ENCODE measurements at regions not wholly inside any gene's neighbourhood (a gene's known extent, or its start where the extent isn't known, plus 50 kb on each side); places are given as distances from the start of the nearest gene placed in this dataset.

DNA sequence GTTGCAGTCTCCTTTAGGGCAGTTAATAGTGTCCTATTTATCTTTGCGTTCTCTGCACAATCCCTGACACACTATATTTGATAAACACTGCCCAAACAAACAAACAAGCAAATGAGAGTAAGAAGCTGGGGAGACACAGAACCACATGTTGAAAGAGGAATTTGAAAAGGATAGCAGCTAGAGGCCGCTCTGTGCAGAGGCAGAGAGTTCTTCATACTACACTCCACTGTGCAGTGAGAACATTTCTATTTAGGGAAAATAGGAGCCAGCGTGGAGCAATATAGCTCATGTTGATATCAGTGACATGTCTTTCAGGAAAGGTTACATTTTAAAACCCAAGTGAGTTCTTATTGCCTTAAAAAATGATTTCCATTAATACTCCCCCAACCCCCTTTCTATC lies 140.3 kb upstream of the SEL1L start:
- no peak for DNase-seq

DNA sequence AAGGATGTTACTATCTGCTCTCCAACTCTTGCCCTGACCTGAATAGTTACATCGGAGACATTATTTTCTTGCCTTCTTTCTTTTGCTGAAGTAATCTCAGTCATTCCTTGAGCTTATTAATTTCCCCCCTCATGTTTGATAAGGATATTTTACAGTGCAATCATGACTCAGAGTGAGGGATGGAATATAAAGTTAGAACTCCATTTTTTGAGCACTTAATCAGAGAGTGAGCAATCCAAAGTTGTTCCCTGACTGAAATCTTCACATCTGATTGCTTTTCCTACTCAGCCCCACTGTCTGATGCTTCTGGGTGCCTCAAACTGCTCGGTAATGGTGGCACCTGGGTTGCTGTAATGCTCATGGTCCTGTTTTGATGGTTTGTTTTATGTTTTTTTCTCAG lies 142.7 kb upstream of the SEL1L start:
- DNase-seq = no peak

DNA sequence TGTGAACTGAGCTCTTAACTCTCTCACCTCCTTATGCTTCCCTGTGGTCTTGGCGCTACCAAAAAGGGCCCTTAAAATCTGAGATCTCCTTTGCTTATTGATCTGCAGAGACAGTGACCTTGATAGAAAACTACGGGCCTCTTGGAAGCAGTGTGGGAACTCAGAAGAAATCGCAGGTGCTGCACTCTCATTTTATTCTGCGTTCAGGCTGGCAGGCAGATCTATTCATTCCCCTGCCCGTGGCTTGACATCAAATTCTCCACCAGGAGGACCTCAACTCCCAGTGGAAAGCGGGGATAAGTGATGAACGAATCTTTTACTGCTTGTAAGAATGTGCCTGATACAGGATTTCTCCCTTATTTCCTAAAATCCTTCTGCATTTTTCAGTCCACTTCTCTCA lies 143.2 kb upstream of the SEL1L start:
- no peak for DNase-seq

DNA sequence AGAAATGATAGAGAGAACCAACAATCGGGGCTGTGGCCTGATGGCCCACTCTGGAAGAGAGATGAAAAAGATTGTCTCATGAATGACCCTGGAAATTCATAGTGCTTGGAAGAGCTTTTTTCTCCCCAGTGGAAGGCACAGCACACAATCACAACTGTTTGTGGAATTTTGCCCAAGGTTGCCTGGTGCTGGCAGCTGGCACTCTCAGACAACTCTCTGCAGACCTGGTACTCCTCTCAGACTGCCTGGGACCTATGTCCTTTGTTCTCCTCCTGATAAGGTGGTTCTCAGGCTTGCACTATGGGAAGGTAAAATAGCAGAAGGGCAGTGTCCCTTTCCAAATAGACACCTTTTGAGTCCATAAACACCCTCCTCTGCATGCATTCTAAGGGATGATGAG lies 144.1 kb upstream of the SEL1L start:
- DNase-seq = no peak

DNA sequence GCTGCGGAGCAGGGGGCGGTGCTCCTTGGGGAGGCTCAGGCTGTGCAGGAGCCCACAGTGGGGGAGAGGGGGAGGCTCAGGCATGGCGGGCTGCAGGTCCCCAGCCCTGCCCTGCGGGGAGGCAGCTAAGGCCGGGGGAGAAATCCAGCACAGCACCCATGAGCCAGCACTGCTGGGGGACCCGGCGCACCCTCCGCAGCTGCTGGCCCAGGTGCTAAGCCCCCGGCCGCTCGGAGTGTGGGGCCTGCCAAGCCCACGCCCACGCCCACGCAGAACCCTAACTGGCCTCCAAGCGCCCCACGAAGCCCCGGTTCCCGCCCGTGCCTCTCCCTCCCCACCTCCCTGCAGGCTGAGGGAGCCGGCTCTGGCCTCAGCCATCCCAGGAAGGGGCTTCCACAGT lies 145.6 kb upstream of the SEL1L start:
- DNase-seq = no peak

DNA sequence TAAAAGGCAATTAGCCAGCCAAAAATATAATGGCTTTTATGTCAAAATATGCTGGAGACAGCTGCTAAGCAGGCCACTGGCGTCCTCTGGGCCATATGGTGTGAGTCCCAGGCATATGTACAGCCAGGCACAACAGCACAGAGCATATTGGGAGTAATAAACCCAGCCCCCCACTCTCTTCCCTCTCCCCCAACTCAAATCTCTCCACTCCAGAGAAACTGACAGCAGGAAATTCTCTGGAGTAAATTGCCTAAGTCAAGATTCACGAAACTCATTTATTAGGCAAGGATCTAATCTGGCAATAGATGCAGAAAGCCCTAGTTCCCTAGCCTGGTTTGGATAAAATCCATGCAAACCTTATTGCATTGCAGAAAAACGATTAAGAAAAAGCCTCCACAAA lies 147.9 kb upstream of the SEL1L start:
- DNase-seq = no peak

DNA sequence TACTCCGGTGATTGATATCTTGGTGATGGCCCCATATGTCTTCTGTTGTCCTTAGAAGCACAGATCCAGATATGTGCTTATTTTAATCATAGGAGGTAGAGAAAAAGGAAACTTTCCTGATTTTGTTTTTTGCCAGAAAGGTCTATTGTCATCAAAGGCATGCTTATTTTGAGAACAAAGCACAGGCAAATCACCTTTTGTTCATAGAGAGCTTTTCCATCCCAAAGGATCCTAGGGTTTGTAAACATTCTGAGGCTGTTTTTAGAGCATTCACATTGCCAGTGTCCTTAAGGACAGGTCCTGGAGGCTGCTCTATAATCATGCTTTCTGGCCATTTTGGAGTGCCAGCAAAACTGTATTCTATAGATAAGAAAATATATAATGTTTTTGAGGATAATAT lies 148.5 kb upstream of the SEL1L start:
- no peak for DNase-seq

DNA sequence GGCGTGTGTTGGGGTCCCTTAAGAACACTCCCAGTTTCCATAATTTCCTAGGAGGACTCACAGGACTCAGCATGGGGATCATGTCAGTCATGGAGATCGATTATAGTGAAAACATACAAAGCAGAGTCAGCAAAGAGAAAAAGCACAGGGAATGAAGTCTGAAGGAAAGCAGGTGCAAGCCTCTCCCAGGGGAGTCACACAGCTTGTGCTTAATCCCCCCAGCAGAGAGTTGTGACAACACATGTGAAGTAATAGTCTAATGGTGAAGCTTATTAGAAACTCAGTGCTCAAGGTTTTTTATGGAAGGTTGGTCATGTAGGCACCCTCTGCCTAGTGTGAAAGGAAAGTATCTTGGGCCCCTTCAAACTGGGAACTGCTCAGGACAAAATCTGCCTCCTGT lies 149.0 kb upstream of the SEL1L start:
- no peak for DNase-seq

DNA sequence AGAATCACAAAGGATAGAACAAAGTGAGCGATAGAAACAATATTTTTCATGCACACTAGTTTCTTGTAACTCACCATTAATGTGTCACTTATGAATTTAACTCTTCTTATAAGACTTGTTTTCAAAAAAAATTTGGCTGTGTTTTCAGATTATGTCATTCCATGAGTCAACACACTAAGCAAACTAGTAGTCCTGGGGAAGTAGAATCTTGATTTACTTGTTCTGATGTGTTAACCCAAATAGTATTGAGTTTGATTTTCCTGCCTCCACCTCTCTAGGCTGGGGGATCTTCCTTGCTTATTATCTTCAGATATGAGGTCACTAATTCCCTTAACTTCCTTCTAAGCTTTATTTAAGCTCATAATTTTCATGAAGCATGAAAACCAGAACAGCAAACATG lies 151.0 kb upstream of the SEL1L start:
- DNase-seq = no peak

DNA sequence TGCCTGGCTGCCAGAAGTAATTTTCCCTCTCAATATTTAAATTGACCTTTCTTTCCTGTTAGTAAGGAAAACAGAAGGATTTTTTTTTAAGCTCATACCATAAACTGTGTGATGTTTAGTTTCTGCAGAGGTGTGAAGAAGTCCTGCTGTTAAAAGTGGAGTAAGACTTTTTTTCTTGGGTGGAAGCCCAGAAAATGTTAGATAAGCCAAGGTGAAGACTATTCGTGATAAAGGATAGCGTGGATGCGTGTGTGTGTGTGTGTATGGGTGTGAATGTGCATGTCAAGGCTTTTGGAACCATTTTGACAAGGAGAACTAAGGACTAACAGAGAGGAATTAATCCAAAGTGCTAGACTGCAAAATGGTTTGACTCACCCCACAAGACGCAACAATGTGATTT lies 152.9 kb upstream of the SEL1L start:
- no peak for DNase-seq

DNA sequence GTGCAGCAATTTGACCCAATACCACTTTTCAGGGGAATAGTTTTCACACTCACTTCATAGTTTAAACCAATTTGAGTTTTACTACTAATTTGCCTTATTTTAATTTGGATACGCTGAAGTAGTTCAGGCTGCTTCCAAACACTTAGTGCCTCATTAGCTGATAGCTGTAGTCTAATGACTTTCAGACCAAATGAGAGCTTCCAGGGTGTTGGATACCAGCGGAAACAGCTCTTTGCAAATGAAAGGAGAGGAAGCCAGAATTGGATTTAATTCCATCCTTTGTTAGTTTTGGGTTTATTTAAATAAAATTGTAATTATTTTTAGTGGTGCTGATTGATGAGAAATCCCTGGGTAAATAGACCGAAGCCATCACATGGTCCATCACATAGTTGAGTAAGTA lies 158.3 kb upstream of the SEL1L start:
- no peak for DNase-seq

DNA sequence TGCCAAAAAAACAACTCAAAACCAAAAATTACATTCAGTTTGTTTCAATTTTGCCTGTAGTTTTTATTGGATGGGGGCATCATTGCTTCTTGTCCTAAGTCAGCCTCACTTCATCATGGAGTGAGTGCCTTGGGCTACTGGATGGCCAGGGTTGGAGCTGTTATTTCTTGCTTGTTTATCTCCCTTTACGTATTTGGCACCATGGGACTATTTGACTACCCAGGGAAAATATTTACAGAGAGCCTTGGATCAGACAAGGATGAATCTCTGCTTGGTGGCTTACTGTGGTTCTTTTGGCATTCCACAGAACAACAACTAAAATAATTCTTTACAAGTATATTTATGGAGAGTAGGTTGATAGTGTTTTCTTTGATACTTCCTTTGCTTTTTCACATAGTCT lies 160.8 kb upstream of the SEL1L start:
- no peak for DNase-seq

DNA sequence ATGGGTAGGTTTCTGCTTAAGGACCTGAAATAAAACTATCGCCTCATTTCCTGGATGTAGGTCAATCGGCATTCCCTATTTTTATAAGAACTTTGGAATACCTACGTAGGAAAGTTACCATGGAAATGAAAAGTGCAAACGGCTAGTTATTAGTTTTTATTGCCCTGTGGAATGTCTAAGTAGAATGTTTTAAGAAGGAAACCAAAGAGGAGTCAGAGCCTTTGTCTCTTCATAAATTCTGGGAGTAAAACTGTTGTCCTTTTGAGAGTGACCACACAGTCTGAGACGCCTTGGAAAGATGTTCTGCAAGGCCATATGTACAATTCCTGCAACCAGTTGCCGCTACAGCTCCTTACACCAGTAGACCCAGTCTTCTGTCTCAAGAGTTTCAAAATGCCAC lies 176.0 kb upstream of the SEL1L start:
- DNase-seq = no peak

DNA sequence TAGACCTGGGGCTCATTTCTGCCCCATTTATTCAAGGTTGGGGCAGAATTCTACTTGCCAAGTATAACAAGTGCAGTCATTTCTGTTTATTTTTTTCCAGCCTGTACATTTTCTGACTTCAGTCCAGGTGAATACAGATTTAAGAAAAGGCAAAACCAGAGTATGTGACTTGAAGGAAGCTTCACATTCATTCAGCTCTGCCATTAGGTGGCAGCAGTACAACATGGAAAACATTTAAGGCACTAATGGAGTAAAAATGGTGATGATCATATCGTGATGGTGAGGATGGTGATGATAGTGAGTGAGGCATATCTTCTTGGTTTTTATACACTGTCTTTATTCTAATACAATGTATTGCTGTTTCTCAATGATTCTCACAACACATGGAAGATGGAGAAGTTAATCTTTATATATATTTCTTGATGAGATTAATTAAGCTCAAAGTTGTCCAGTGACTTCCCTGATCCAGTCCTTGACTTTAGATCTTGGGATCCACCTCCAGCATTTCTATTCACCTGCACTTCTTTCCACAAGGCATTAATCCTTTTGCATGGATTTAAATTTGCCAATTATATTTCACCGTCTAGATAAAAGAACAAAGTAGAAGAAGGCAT lies 176.7 kb upstream of the SEL1L start:
- DNase-seq = peak; percentile 15 to 20

DNA sequence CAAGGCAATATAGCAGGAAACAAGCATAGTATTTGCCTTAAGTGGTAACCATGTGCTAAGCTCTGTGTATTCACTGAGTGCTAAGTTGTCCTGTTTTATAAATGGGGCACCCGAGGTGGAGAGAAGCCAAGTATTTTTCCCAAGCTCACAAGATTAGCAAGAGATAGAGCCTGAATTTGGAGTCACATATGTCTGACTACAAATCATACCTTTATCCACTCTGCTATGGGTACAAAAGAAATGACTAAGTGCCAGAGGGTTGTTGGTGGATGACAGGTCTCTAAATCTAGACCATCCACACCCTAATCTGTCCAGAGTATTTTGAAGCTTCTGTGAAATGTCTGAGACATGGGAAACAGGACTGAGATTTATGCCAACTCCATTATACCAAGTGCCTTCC lies 182.1 kb upstream of the SEL1L start:
- DNase-seq = no peak

DNA sequence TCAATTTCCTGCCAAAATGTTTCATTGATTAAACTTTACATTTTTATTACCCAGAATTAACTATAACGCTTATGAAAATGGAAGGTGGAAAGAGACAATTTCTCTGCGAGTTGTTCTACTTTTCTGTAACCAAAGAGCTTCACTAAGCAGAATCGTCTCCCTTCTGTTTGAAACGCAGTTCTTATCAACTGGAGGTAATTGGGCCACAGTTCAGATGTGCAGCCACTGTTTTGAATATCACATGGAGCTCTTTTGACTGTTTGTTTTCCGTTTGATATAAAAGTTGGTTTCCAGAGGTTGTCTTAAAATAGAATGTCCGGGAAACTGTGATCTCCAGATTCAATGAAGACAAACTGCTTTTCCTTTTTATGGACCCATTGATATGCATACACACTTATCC lies 183.3 kb upstream of the SEL1L start:
- DNase-seq = no peak

DNA sequence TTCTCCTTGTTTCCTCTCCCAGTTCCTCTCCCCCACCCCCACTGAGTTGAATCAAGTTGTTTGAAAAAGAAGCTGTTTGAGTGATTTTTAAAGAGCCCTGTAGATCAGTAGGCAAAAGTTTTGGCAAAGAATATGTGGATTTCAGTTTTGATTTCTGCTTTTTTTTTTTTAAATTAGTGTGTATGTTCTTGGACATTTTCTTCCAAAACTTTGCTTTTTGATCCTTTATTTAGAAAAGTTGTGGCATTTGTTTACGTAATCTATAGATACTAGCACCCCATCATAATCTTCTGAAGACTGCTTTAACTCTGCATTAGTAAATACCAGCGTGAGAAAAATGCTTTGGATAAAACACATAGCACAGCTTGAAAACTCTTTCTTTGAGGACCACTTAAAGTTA lies 190.3 kb upstream of the SEL1L start:
- DNase-seq = no peak

DNA sequence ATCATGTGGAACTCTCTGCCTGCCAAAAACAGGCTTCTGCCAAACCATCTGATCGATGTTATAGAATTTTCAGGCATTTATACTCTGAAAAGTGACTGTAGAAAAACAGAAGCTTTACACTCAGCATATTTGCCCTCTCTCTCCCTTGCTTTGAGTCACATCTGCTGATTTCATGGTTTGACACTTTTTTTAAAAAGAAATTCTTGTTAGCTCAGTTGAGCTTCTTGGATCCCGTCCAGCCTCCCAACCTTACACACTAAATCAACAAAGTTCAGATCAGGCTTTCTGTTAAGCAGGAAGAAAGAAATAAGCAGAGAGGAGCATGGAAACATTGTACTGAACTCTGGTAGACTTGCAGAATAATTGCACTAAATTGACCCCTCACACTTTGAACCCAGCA lies 193.6 kb upstream of the SEL1L start:
- no peak for DNase-seq

DNA sequence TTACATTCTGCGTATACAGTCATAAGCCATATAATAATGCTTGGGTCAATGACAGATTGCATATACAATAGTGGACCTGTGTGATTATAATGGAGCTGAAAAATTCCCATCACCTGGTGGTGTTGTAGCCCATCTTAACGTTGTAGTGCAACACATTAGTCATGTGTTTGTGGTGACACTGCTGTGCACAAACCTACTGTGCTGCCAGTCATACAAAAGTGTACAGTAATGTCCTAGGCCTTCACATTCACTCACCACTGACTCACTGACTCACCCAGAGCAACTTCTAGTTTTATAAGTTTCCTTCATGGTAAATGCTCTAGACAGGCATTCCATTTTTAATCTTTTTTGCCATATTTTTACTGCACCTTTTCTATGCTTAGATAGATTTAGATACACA lies 194.8 kb upstream of the SEL1L start:
- no peak for DNase-seq

DNA sequence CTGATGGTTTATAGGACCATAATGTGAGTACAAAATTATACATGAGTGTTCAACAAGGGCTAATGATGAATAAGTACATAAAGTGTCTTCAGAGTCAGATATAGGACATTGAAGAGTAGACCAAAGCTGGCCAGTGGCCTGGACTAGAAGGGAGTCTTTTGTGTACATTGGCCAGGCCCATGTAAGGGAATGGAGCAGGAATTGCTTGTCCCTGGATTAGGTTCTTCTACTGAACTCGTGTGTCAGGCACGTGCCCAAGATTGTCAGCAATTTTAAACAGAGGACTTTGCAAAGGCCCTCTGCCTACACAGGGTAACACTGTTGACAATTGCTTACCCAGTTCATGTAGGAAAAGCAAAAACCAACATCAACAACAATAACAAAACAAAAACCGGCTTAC lies 196.0 kb upstream of the SEL1L start:
- DNase-seq = no peak

DNA sequence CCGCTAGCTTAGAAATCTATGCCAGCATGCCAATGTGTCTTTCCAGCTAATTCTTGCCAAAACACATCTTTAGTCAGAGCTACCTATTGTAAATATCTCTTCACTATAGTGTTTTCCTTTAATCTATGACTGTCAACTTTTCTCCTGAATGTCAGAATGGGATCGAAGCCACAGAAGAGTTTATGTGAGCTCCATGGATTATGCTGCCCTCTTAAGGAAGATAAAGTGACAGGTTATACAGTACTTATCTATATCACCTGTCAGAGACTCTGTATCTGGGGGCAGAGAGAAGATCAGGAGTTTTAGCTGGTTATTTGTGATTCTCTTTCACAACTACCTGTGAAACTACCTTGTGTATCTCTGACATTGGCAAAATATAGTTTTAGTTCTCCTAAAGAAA lies 204.3 kb upstream of the SEL1L start:
- DNase-seq = no peak

DNA sequence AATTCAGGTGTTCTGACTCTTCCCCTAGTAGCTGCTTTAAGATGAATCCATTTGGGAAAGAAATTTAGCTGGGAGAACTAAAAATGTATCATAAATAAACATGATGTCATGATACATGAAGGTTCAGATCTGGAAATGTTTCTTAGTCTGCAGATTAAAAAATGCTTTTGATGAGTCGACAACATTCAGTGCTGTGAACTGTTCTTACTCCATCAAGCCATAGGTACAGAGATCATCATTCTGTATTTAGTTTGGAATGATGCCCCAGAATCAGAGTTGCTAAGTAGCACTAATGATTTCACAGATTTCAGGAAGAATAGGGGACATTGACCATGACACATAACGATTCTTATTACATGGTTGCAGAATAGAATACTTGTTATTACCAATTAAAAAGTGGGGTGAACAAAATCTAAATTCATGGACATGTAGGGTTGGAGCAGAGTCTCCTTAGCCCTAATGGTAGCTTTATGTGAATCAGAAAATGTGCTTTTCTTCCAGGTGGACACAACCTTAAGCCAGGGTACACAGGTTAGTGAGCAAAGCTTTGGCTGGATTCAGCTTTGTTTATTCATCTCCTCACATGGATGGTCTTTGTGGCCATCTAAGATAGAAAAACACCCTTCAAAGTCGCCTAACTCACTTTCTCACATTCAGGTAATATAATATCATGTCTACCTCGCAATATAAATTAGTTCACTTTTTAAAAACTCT lies 205.4 kb upstream of the SEL1L start:
- no peak for DNase-seq

DNA sequence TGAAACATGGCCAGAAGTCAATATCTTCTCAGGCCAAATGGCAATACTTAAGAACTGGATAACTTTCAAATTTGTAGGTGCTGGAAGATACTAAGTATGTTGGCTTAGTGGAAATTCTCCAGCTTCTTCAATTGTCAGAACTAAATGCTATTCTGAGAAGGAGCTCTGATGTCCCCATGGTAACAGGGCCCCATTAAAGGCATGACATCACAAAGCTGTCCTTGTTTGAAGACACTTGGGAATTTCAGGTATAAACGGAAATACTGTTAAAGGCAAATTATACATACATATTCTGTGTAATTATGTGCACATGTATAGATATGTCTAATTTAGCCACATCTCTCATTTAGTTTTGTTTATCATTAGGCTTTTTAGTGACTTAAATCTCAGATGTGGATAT lies 210.0 kb upstream of the SEL1L start:
- no peak for DNase-seq

DNA sequence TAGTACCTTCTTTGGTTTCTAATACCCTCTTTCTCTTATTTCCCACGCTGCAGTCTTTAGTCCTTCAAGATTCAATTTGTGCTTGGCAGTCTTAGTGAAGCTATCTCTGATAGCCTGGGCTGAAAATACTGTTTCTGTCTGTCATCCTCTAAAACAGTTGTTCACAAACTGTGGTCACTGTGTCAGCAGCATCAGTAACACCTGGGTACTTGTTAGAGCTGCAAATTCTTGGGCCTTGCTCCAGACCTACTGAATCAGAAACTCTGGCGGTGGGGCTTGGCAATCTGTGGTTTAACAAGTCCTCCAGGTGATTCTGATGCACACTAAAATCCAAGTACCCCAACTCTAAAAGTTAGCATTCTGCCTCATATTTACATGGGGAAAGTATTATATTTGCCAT lies 217.5 kb upstream of the SEL1L start:
- no peak for DNase-seq

DNA sequence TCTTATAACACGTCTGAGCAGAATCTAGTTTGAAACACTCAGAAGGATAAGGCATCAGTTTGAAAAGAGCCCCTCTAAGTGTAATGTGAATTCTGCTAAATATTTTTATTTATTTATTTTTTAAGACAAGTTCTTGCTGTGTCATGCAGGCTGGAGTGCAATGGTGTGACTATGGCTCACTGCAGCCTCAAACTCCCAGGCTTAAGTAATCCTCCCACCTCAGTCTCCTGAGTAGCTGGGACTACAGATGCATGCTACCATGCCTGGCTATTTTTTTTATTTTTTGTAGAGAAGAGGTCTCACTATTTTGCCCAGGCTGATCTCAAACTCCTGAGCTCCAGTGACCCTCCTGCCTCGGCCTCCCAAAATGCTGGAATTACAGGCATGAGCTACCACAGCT lies 225.9 kb upstream of the SEL1L start:
- DNase-seq = no peak

Data from NCI-H1930 (cell line).